Ascending aorta (tissue), 2 donors: ENCODE measurements at regions not wholly inside any gene's neighbourhood (a gene's known extent, or its start where the extent isn't known, plus 50 kb on each side); places are given as distances from the start of the nearest gene placed in this dataset.

ENCODE experiments used
- DNase-seq, 2 donors: peaks; one replicate each; pipeline ENCODE4 v3.0.0-alpha.2; 2019; ENCODE audit warnings: low spot score in 2 of 2
- H3K27ac ChIP-seq, 2 donors: fragments of 200-600 bp; sonication (generic); one replicate each; pipeline ENCODE4 v1.5.1; 2016 to 2017; ENCODE audit warnings: mild to moderate bottlenecking in 1 of 2
- H3K27me3 ChIP-seq: fragments of 200-600 bp; sonication (generic); one replicate; pipeline ENCODE4 v1.5.1; 2017
- H3K36me3 ChIP-seq, 2 donors: fragments of 200-600 bp; sonication (generic); one replicate each; pipeline ENCODE4 v1.5.1; 2016
- H3K4me1 ChIP-seq, 2 donors: fragments of 200-600 bp; sonication (generic); one replicate each; pipeline ENCODE4 v1.5.1; 2016 to 2017; ENCODE audit warnings: mild to moderate bottlenecking in 1 of 2
- H3K4me3 ChIP-seq, 2 donors: fragments of 200-600 bp; sonication (generic); one replicate each; pipeline ENCODE4 v1.5.1; 2016 to 2017; ENCODE audit warnings: mild to moderate bottlenecking in 1 of 2
- H3K9me3 ChIP-seq, 2 donors: fragments of 200-600 bp; sonication (generic); one replicate each; pipeline ENCODE4 v1.5.1; 2016
- CTCF ChIP-seq, 3 experiments: fragments of 200-600 bp in 2 of 3; fragments of 450-650 bp in 1 of 3; sonication (generic) in 2 of 3; IDR thresholded peaks; one replicate each; pipeline ENCODE4 v1.5.1; 2016 to 2019; ENCODE audit warnings: antibody characterized with exemption in 3 of 3, mild to moderate bottlenecking in 1 of 3, moderate library complexity in 1 of 3
- intact Hi-C: fragments of 100-400 bp; cut with DNase I; formaldehyde crosslinking; loops from one replicate; pipeline ENCODE4 v1.15.1; 2023

GRCh38 chr1:55749975-55750627, 534.9 kb upstream of the USP24 start:
- no peaks in the 10 kb centered on the region for H3K4me1 ChIP-seq
- TF ChIP-seq CTCF (IDR thresholded peaks at IDR 0.05) = no peak

GRCh38 chr1:55747408-55747841, 532.3 kb upstream of the USP24 start:
- no peak overlapping the region for H3K4me3 ChIP-seq
- intact Hi-C loops = no loop called here
- no peaks in the 10 kb centered on the region for H3K9me3 ChIP-seq
- no peak for DNase-seq
- no peak for TF ChIP-seq CTCF (IDR thresholded peaks at IDR 0.05)
- H3K27me3 ChIP-seq = no peaks in the 10 kb centered on the region
- H3K36me3 ChIP-seq = no peaks in the 10 kb centered on the region
- H3K4me1 ChIP-seq = no peaks in the 10 kb centered on the region
- no peak overlapping the region for H3K27ac ChIP-seq

More at GRCh38 chr1:55749975-55750627, 534.9 kb upstream of the USP24 start:
- no peak overlapping the region for H3K4me3 ChIP-seq
- H3K27ac ChIP-seq = no peak overlapping the region
- no peaks in the 10 kb centered on the region for H3K27me3 ChIP-seq
- intact Hi-C loops = no loop called here
- no peaks in the 10 kb centered on the region for H3K9me3 ChIP-seq
- no peaks in the 10 kb centered on the region for H3K36me3 ChIP-seq
- DNase-seq = no peak

GRCh38 chr1:55746710-55747109, 531.5 kb upstream of the USP24 start:
- DNase-seq = no peak
- Histone ChIP-seq H3K9me3 (no peaks in the 10 kb centered on the region), H3K27me3 (no peaks in the 10 kb centered on the region), H3K27ac (no peak overlapping the region), H3K36me3 (no peaks in the 10 kb centered on the region), H3K4me1 (no peaks in the 10 kb centered on the region), H3K4me3 (no peak overlapping the region)
- intact Hi-C loops = no loop called here
- no peak for TF ChIP-seq CTCF (IDR thresholded peaks at IDR 0.05)

- no peak overlapping the region for H3K4me3 ChIP-seq
- H3K9me3 ChIP-seq = no peaks in the 10 kb centered on the region
- H3K27me3 ChIP-seq = no peaks in the 10 kb centered on the region
- no peak overlapping the region for H3K27ac ChIP-seq
- no peak for DNase-seq
- no peak for TF ChIP-seq CTCF (IDR thresholded peaks at IDR 0.05)
- H3K4me1 ChIP-seq = no peaks in the 10 kb centered on the region
- intact Hi-C loops = no loop called here
- H3K36me3 ChIP-seq = no peaks in the 10 kb centered on the region
Observed at GRCh38 chr1:55741516-55741915, 526.4 kb upstream of the USP24 start.

- no peak for TF ChIP-seq CTCF (IDR thresholded peaks at IDR 0.05)
- no peaks in the 10 kb centered on the region for H3K27me3 ChIP-seq
- intact Hi-C loops = no loop called here
- H3K4me1 ChIP-seq = no peaks in the 10 kb centered on the region
- no peak overlapping the region for H3K4me3 ChIP-seq
- no peak for DNase-seq
- H3K27ac ChIP-seq = no peak overlapping the region
- no peaks in the 10 kb centered on the region for H3K9me3 ChIP-seq
- no peaks in the 10 kb centered on the region for H3K36me3 ChIP-seq
Observed at GRCh38 chr1:55735106-55735505, 519.9 kb upstream of the USP24 start.

- Histone ChIP-seq H3K9me3 (no peaks in the 10 kb centered on the region), H3K27me3 (no peaks in the 10 kb centered on the region), H3K4me1 (no peaks in the 10 kb centered on the region), H3K36me3 (no peaks in the 10 kb centered on the region), H3K27ac (no peak overlapping the region), H3K4me3 (no peak overlapping the region)
- DNase-seq = no peak
- TF ChIP-seq CTCF (IDR thresholded peaks at IDR 0.05) = no peak
- intact Hi-C loops = no loop called here
Observed at GRCh38 chr1:55726994-55727393, 511.8 kb upstream of the USP24 start.
